ENCODE measurements at regions not wholly inside any gene's neighbourhood (a gene's known extent, or its start where the extent isn't known, plus 50 kb on each side); places are given as distances from the start of the nearest gene placed in this dataset.

DNA sequence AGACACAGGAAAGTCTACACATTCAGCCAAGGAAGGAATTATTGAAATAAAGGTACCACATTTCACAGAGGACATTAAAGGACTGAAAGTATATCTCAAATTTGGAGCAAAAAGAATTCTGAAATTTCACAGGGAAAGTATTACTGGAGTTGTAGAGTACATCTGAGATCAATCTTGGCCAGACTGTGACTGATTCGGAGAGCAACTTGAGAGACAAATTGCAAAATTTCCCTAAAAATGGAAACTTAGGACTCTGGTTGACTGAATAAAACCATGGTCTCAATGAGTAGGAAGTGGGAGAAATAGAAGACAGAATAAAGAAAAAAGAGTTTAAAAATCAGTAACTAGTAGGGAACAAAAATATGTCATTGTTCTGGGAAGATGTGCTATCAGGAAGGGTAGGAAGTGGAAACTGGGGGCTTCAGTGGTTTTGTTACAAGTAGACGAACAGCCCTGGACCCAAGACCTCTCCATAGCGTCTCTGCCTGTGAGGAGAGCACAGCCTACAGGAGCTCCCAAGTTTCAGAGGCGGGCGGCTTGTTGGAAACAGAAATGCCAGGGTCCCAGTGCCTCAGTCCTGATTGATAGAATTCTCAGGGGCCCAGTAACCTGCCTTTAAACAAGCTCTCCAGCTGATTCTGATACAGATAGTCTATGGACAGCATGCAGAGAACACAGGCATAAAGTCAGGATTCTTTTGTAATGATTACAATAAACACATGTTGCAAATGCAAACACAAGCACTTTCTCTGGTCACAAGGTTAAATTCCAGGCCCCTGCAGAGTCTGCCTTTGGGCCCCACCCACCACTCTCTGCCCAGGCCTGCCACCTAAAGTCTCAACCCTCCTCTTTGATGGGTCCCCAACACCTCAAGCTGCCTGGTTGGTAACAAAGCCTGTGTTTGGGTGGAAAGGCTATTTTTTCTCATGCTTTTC is 63.1 kb downstream of the BBS10 start:
- no peaks in the 10 kb centered on the region for H3K36me3 ChIP-seq (ENCODE audit: control insufficient read depth, insufficient read depth, low read length)
- H3K4me1 ChIP-seq (ENCODE audit: control insufficient read depth, insufficient read depth, low read length), result no peaks in the 10 kb centered on the region
- 78 to 82% methylated on average over 5 of the region's 5 CpGs for WGBS, 2 experiments (ENCODE audit: insufficient coverage in 1 of 2, insufficient read length in 1 of 2)
- H3K9me3 ChIP-seq (ENCODE audit: control insufficient read depth, low read length), result peaks cover 2% of the 10 kb centered on the region
- TF ChIP-seq CTCF (conservative IDR thresholded peaks at IDR 0.05), result no peak
- H3K4me3 Mint-ChIP-seq, result no peak overlapping the region
- H3K27me3 Mint-ChIP-seq (ENCODE audit: insufficient read depth), result no peaks in the 10 kb centered on the region
- no peaks in the 10 kb centered on the region for H3K9me3 Mint-ChIP-seq
- no peak overlapping the region for H3K27ac ChIP-seq (ENCODE audit: low read depth, low read length)
- H3K27ac Mint-ChIP-seq, result no peak overlapping the region
- no peak overlapping the region for H3K4me3 ChIP-seq (ENCODE audit: low read length)
- H3K36me3 Mint-ChIP-seq (ENCODE audit: low read depth), result no peaks in the 10 kb centered on the region
- H3K27me3 ChIP-seq (ENCODE audit: control insufficient read depth, insufficient read depth, low read length, poor library complexity, severe bottlenecking), result no peaks in the 10 kb centered on the region
- no peak overlapping the region for H3K9ac ChIP-seq (ENCODE audit: extremely low read depth, low read length, poor library complexity, severe bottlenecking)
- no peaks in the 10 kb centered on the region for H3K4me1 Mint-ChIP-seq
- DNase-seq, result peak; percentile 74

GRCh38 chr12:76282744-76283143 is 65.5 kb downstream of the BBS10 start:
- TF ChIP-seq CTCF (conservative IDR thresholded peaks at IDR 0.05), result no peak
- H3K36me3 ChIP-seq (ENCODE audit: control insufficient read depth, insufficient read depth, low read length), result no peaks in the 10 kb centered on the region
- H3K4me3 ChIP-seq (ENCODE audit: low read length), result no peak overlapping the region
- peak; percentile 13 for DNase-seq
- H3K27me3 Mint-ChIP-seq (ENCODE audit: insufficient read depth), result no peaks in the 10 kb centered on the region
- no peaks in the 10 kb centered on the region for H3K9me3 ChIP-seq (ENCODE audit: control insufficient read depth, low read length)
- no peak overlapping the region for H3K27ac ChIP-seq (ENCODE audit: low read depth, low read length)
- no peak overlapping the region for H3K27ac Mint-ChIP-seq
- no peaks in the 10 kb centered on the region for H3K9me3 Mint-ChIP-seq
- H3K27me3 ChIP-seq (ENCODE audit: control insufficient read depth, insufficient read depth, low read length, poor library complexity, severe bottlenecking), result no peaks in the 10 kb centered on the region
- no peak overlapping the region for H3K4me3 Mint-ChIP-seq
- peaks cover 8% of the 10 kb centered on the region for H3K4me1 ChIP-seq (ENCODE audit: control insufficient read depth, insufficient read depth, low read length)
- peaks cover 9% of the 10 kb centered on the region for H3K4me1 Mint-ChIP-seq
- no peaks in the 10 kb centered on the region for H3K36me3 Mint-ChIP-seq (ENCODE audit: low read depth)
- H3K9ac ChIP-seq (ENCODE audit: extremely low read depth, low read length, poor library complexity, severe bottlenecking), result no peak overlapping the region

- Histone ChIP-seq H3K4me1 (ENCODE audit: control insufficient read depth, insufficient read depth, low read length) (peaks cover 8% of the 10 kb centered on the region), H3K36me3 (ENCODE audit: control insufficient read depth, insufficient read depth, low read length) (no peaks in the 10 kb centered on the region), H3K27ac (ENCODE audit: low read depth, low read length) (no peak overlapping the region), H3K4me3 (ENCODE audit: low read length) (no peak overlapping the region), H3K9ac (ENCODE audit: extremely low read depth, low read length, poor library complexity, severe bottlenecking) (no peak overlapping the region), H3K27me3 (ENCODE audit: control insufficient read depth, insufficient read depth, low read length, poor library complexity, severe bottlenecking) (no peaks in the 10 kb centered on the region), H3K9me3 (ENCODE audit: control insufficient read depth, low read length) (no peaks in the 10 kb centered on the region)
- no peak overlapping the region for H3K27ac Mint-ChIP-seq
- H3K4me3 Mint-ChIP-seq, result no peak overlapping the region
- H3K36me3 Mint-ChIP-seq (ENCODE audit: low read depth), result no peaks in the 10 kb centered on the region
- peaks cover 13% of the 10 kb centered on the region for H3K4me1 Mint-ChIP-seq
- DNase-seq, result peak; percentile 32
- H3K27me3 Mint-ChIP-seq (ENCODE audit: insufficient read depth), result no peaks in the 10 kb centered on the region
- no peaks in the 10 kb centered on the region for H3K9me3 Mint-ChIP-seq
- no peak for TF ChIP-seq CTCF (conservative IDR thresholded peaks at IDR 0.05)
- WGBS, 2 experiments (ENCODE audit: insufficient coverage in 1 of 2, insufficient read length in 1 of 2), result 88 to 93% methylated on average over 4 of the region's 4 CpGs
Measured at GRCh38 chr12:76277480-76277879, 70.7 kb downstream of the BBS10 start.

All from endodermal cell (in vitro differentiated cells).